ENCODE measurements at regions not wholly inside any gene's neighbourhood (a gene's known extent, or its start where the extent isn't known, plus 50 kb on each side); places are given as distances from the start of the nearest gene placed in this dataset.

- H3K9ac ChIP-seq (ENCODE audit: low read depth in 1 of 2, low read length in 2 of 2), result no peak overlapping the region
- no peak overlapping the region for H3K4me3 ChIP-seq (ENCODE audit: low read depth in 1 of 3, low read length in 3 of 3)
- H3K36me3 ChIP-seq (ENCODE audit: control insufficient read depth in 4 of 4, insufficient read depth in 3 of 4, low read depth in 1 of 4, low read length in 3 of 4), result no peaks in the 10 kb centered on the region
- TF ChIP-seq GABPA (IDR thresholded peaks at IDR 0.05 in 1 of 2, conservative IDR thresholded peaks at IDR 0.05 in 1 of 2) (no peak), YY1 (IDR thresholded peaks at IDR 0.05) (no peak), MAX (IDR thresholded peaks at IDR 0.05) (peak; percentile 21)
- DNase-seq (ENCODE audit: low spot score), result no peak
- peak overlapping the region in 1 of 2 donors; percentile 21 for H3K27ac ChIP-seq (ENCODE audit: low read depth in 1 of 2, low read length in 2 of 2)
- no peaks in the 10 kb centered on the region for H3K9me3 ChIP-seq (ENCODE audit: control insufficient read depth in 4 of 4, low read length in 3 of 4)
- H3K27me3 ChIP-seq (ENCODE audit: control insufficient read depth in 4 of 4, insufficient read depth in 4 of 4, low read length in 3 of 4), result no peaks in the 10 kb centered on the region
- H3K4me1 ChIP-seq (ENCODE audit: control insufficient read depth in 4 of 4, insufficient read depth in 4 of 4, low read length in 3 of 4), result peaks cover 9 to 46% (median 32%) of the 10 kb centered on the region in 4 donors
- 87% methylated on average over 3 of the region's 3 CpGs for WGBS
Measured at GRCh38 chr10:29960261-29960660, 99.1 kb downstream of the JCAD start.

- Histone ChIP-seq H3K4me1 (ENCODE audit: control insufficient read depth in 4 of 4, insufficient read depth in 4 of 4, low read length in 3 of 4) (peaks cover 10 to 46% (median 32%) of the 10 kb centered on the region in 4 donors), H3K27me3 (ENCODE audit: control insufficient read depth in 4 of 4, insufficient read depth in 4 of 4, low read length in 3 of 4) (no peaks in the 10 kb centered on the region), H3K9me3 (ENCODE audit: control insufficient read depth in 4 of 4, low read length in 3 of 4) (no peaks in the 10 kb centered on the region), H3K36me3 (ENCODE audit: control insufficient read depth in 4 of 4, insufficient read depth in 3 of 4, low read depth in 1 of 4, low read length in 3 of 4) (no peaks in the 10 kb centered on the region), H3K4me3 (ENCODE audit: low read depth in 1 of 3, low read length in 3 of 3) (peak overlapping the region in 2 of 3 donors; percentile 10 to 24), H3K27ac (ENCODE audit: low read depth in 1 of 2, low read length in 2 of 2) (peak overlapping the region; percentile 8 to 21), H3K9ac (ENCODE audit: low read depth in 1 of 2, low read length in 2 of 2) (peak overlapping the region in 1 of 2 donors; percentile 39)
- WGBS, result 67% methylated on average over 18 of the region's 18 CpGs
- TF ChIP-seq HNF4A (conservative IDR thresholded peaks at IDR 0.05) (peak; percentile 3 to 11), TAF1 (conservative IDR thresholded peaks at IDR 0.05) (no peak), RAD21 (IDR thresholded peaks at IDR 0.05) (no peak), ATF3 (IDR thresholded peaks at IDR 0.05) (no peak), RXRA (IDR thresholded peaks at IDR 0.05) (no peak), JUND (IDR thresholded peaks at IDR 0.05) (no peak), HNF4G (IDR thresholded peaks at IDR 0.05) (no peak), MAX (IDR thresholded peaks at IDR 0.05) (no peak)
- DNase-seq (ENCODE audit: low spot score), result no peak
Measured at GRCh38 chr10:29959586-29959985, 99.8 kb downstream of the JCAD start.

- Histone ChIP-seq H3K4me3 (ENCODE audit: low read depth in 1 of 3, low read length in 3 of 3) (no peak overlapping the region), H3K27me3 (ENCODE audit: control insufficient read depth in 4 of 4, insufficient read depth in 4 of 4, low read length in 3 of 4) (no peaks in the 10 kb centered on the region), H3K36me3 (ENCODE audit: control insufficient read depth in 4 of 4, insufficient read depth in 3 of 4, low read depth in 1 of 4, low read length in 3 of 4) (no peaks in the 10 kb centered on the region), H3K9ac (ENCODE audit: low read depth in 1 of 2, low read length in 2 of 2) (peak overlapping the region in 1 of 2 donors; percentile 63), H3K4me1 (ENCODE audit: control insufficient read depth in 4 of 4, insufficient read depth in 4 of 4, low read length in 3 of 4) (peaks cover 10 to 46% (median 32%) of the 10 kb centered on the region in 4 donors), H3K27ac (ENCODE audit: low read depth in 1 of 2, low read length in 2 of 2) (peak overlapping the region; percentile 78 to 89), H3K9me3 (ENCODE audit: control insufficient read depth in 4 of 4, low read length in 3 of 4) (no peaks in the 10 kb centered on the region)
- no peak for DNase-seq (ENCODE audit: low spot score)
- 84% methylated on average over 4 of the region's 4 CpGs for WGBS
- no peak for TF ChIP-seq FOXA1 (IDR thresholded peaks at IDR 0.05)
- no peak for TF ChIP-seq TAF1 (conservative IDR thresholded peaks at IDR 0.05)
- no peak for TF ChIP-seq HNF4G (IDR thresholded peaks at IDR 0.05)
- TF ChIP-seq HNF4A (conservative IDR thresholded peaks at IDR 0.05), result no peak
- TF ChIP-seq REST (IDR thresholded peaks at IDR 0.05), result no peak
- no peak for TF ChIP-seq NR2F2 (IDR thresholded peaks at IDR 0.05)
- TF ChIP-seq SP1 (IDR thresholded peaks at IDR 0.05), result no peak
- TF ChIP-seq FOXA2 (IDR thresholded peaks at IDR 0.05), result no peak
Measured at GRCh38 chr10:29958440-29958839, 100.9 kb downstream of the JCAD start.
